Prostate gland (tissue), 2 donors: ENCODE measurements at regions not wholly inside any gene's neighbourhood (a gene's known extent, or its start where the extent isn't known, plus 50 kb on each side); places are given as distances from the start of the nearest gene placed in this dataset.

Source experiments
- CTCF ChIP-seq, 4 experiments: fragments of 200-600 bp in 2 of 4; fragments of 450-650 bp in 2 of 4; sonication (generic) in 2 of 4; IDR thresholded peaks; 1 replicate in 3 of 4; 2 replicates in 1 of 4; pipeline ENCODE4 v1.5.1; 2016 to 2019; ENCODE audit warnings: antibody characterized with exemption in 4 of 4, mild to moderate bottlenecking in 2 of 4, moderate library complexity in 2 of 4
- POLR2A ChIP-seq: fragments of 450-650 bp; IDR thresholded peaks from one replicate; pipeline ENCODE4 v1.6.1; 2016; ENCODE audit warnings: antibody characterized with exemption, mild to moderate bottlenecking
- POLR2AphosphoS5 ChIP-seq: sonication (generic); formaldehyde crosslinking; IDR thresholded peaks from one replicate; pipeline ENCODE4 v1.6.1; 2017; ENCODE audit warnings: antibody characterized with exemption

GRCh38 chr3:107966276-107966675, 124.6 kb downstream of the CD47 start:
- TF ChIP-seq CTCF (IDR thresholded peaks at IDR 0.05) (no peak), POLR2AphosphoS5 (no peak), POLR2A (no peak)
